Caco-2 (cell line): ENCODE measurements at regions not wholly inside any gene's neighbourhood (a gene's known extent, or its start where the extent isn't known, plus 50 kb on each side); places are given as distances from the start of the nearest gene placed in this dataset.

ENCODE experiments used
- BruUV-seq: library from RNA; stranded (reverse); fragments of 400-500 nt; replicated peaks from 2 replicates; lab custom pipeline; 2021; lab: Mats Ljungman, UMichigan
- CTCF ChIA-PET: fragments of 300-600 bp; sonication (Branson Sonifier 250); formaldehyde crosslinking; loops from one replicate; lab custom pipeline; 2022; ENCODE audit warnings: antibody characterized with exemption; lab: Charles Lee
- POLR2A ChIA-PET: fragments of 300-600 bp; sonication (Branson Sonifier 250); formaldehyde crosslinking; loops from one replicate; lab custom pipeline; 2022; ENCODE audit warnings: antibody characterized with exemption; lab: Charles Lee
- DNase-seq, 2 experiments: peaks; one replicate each; pipeline versions ENCODE4 v3.0.0 to v3.0.0-alpha.2; 2020 to 2022
- H3K27me3 ChIP-seq: replicated peaks from 2 replicates; pipeline ENCODE4 v1.6.0; 2011; ENCODE audit warnings: low read length; ENCODE audit not compliant: control insufficient read depth, insufficient read depth
- H3K36me3 ChIP-seq: 2 replicates; pipeline ENCODE4 v1.5.1; 2011; ENCODE audit warnings: low read length; ENCODE audit not compliant: control insufficient read depth, insufficient read depth
- H3K4me1 ChIP-seq: fragments of 250-450 bp; sonication (Bioruptor Pico); 2 replicates; pipeline ENCODE4 v1.5.1; 2020; ENCODE audit warnings: mild to moderate bottlenecking
- H3K4me3 ChIP-seq: 2 replicates; pipeline ENCODE4 v1.5.1; 2011; ENCODE audit warnings: low read depth, mild to moderate bottlenecking, control low read depth, low read length
- H3K9me3 ChIP-seq: fragments of 250-450 bp; sonication (Bioruptor Pico); 2 replicates; pipeline ENCODE4 v1.5.1; 2020; ENCODE audit warnings: mild to moderate bottlenecking, moderate library complexity
- H3K27ac Mint-ChIP-seq: one replicate; pipeline ENCODE4 v1.8.0; 2022; ENCODE audit warnings: mixed read lengths; ENCODE audit not compliant: unreplicated experiment
- H3K27me3 Mint-ChIP-seq: one replicate; pipeline ENCODE4 v1.8.0; 2022; ENCODE audit warnings: mixed read lengths; ENCODE audit not compliant: insufficient read depth, unreplicated experiment
- H3K36me3 Mint-ChIP-seq: one replicate; pipeline ENCODE4 v1.8.0; 2022; ENCODE audit warnings: mild to moderate bottlenecking, mixed read lengths; ENCODE audit not compliant: insufficient read depth, unreplicated experiment
- H3K4me1 Mint-ChIP-seq: one replicate; pipeline ENCODE4 v1.8.0; 2022; ENCODE audit warnings: low read depth, mixed read lengths; ENCODE audit not compliant: unreplicated experiment
- H3K4me3 Mint-ChIP-seq: one replicate; pipeline ENCODE4 v1.8.0; 2022; ENCODE audit warnings: mild to moderate bottlenecking, moderate library complexity, mixed read lengths; ENCODE audit not compliant: unreplicated experiment
- H3K9me3 Mint-ChIP-seq: one replicate; pipeline ENCODE4 v1.8.0; 2022; ENCODE audit warnings: mixed read lengths; ENCODE audit not compliant: unreplicated experiment
- CTCF ChIP-seq, 2 experiments: fragments of 200-600 bp in 1 of 2; IDR thresholded peaks; 1 replicate in 1 of 2; 2 replicates in 1 of 2; pipeline versions ENCODE4 v1.5.1 to v1.8.0; 2011 to 2022; ENCODE audit warnings: antibody characterized with exemption in 1 of 2, control low read depth in 1 of 2, inconsistent platforms in 1 of 2, low read depth in 1 of 2, low read length in 1 of 2, mild to moderate bottlenecking in 1 of 2, moderate library complexity in 1 of 2; ENCODE audit not compliant: insufficient read depth in 1 of 2, severe bottlenecking in 1 of 2, unreplicated experiment in 1 of 2
- intact Hi-C: fragments of 100-400 bp; cut with micrococcal nuclease; formaldehyde crosslinking; loops from one replicate; pipeline ENCODE4 v1.10.0; 2022; ENCODE audit not compliant: unreplicated experiment

GRCh38 chr18:78640246-78640995 lies 339.2 kb upstream of the SALL3 start:
- Mint-ChIP-seq H3K4me1 (no peaks in the 10 kb centered on the region), H3K27ac (no peak overlapping the region), H3K36me3 (peaks cover 6% of the 10 kb centered on the region), H3K4me3 (no peak overlapping the region), H3K9me3 (peaks cover 16% of the 10 kb centered on the region), H3K27me3 (no peaks in the 10 kb centered on the region)
- ChIA-PET POLR2A (no interaction called here), CTCF (no interaction called here)
- no peaks in the 10 kb centered on the region for H3K27me3 ChIP-seq
- intact Hi-C loops = no loop called here
- H3K9me3 ChIP-seq = no peaks in the 10 kb centered on the region
- no peak overlapping the region for H3K4me3 ChIP-seq
- no peaks in the 10 kb centered on the region for H3K4me1 ChIP-seq
- DNase-seq = no peak
- H3K36me3 ChIP-seq = no peaks in the 10 kb centered on the region
- no TSS peak for BruUV-seq
- TF ChIP-seq CTCF (IDR thresholded peaks at IDR 0.05; ENCODE audit: insufficient read depth in 1 of 2, low read depth in 1 of 2, low read length in 1 of 2, severe bottlenecking in 1 of 2, unreplicated experiment in 1 of 2) = no peak

- Mint-ChIP-seq H3K9me3 (peaks cover 3% of the 10 kb centered on the region), H3K4me3 (no peak overlapping the region), H3K4me1 (no peaks in the 10 kb centered on the region), H3K27ac (no peak overlapping the region), H3K36me3 (no peaks in the 10 kb centered on the region), H3K27me3 (no peaks in the 10 kb centered on the region)
- BruUV-seq = no TSS peak
- ChIA-PET CTCF (no interaction called here), POLR2A (no interaction called here)
- intact Hi-C loops = no loop called here
- H3K4me3 ChIP-seq = no peak overlapping the region
- no peaks in the 10 kb centered on the region for H3K4me1 ChIP-seq
- no peaks in the 10 kb centered on the region for H3K36me3 ChIP-seq
- no peaks in the 10 kb centered on the region for H3K27me3 ChIP-seq
- no peak for DNase-seq
- no peaks in the 10 kb centered on the region for H3K9me3 ChIP-seq
- no peak for TF ChIP-seq CTCF (IDR thresholded peaks at IDR 0.05; ENCODE audit: insufficient read depth in 1 of 2, low read depth in 1 of 2, low read length in 1 of 2, severe bottlenecking in 1 of 2, unreplicated experiment in 1 of 2)
Measured at GRCh38 chr18:78641689-78642231, 337.9 kb upstream of the SALL3 start.

GRCh38 chr18:78642296-78642951 lies 337.2 kb upstream of the SALL3 start:
- Histone ChIP-seq H3K36me3 (no peaks in the 10 kb centered on the region), H3K4me3 (no peak overlapping the region), H3K4me1 (no peaks in the 10 kb centered on the region), H3K27me3 (no peaks in the 10 kb centered on the region), H3K9me3 (no peaks in the 10 kb centered on the region)
- no TSS peak for BruUV-seq
- Mint-ChIP-seq H3K4me3 (no peak overlapping the region), H3K27me3 (no peaks in the 10 kb centered on the region), H3K4me1 (no peaks in the 10 kb centered on the region), H3K36me3 (no peaks in the 10 kb centered on the region), H3K27ac (no peak overlapping the region), H3K9me3 (no peaks in the 10 kb centered on the region)
- POLR2A ChIA-PET = no interaction called here
- CTCF ChIA-PET = no interaction called here
- no peak for DNase-seq
- TF ChIP-seq CTCF (IDR thresholded peaks at IDR 0.05; ENCODE audit: insufficient read depth in 1 of 2, low read depth in 1 of 2, low read length in 1 of 2, severe bottlenecking in 1 of 2, unreplicated experiment in 1 of 2) = no peak
- intact Hi-C loops = no loop called here
